ENCODE measurements at regions not wholly inside any gene's neighbourhood (a gene's known extent, or its start where the extent isn't known, plus 50 kb on each side); places are given as distances from the start of the nearest gene placed in this dataset.
A peak's percentile ranks its signal among the peaks of the same experiment; 100 is the strongest.
"Not testable (repeated sequence)": the region's sequence is repeated elsewhere in the genome, so short reads cannot be mapped to it uniquely, and the experiment has no call there.

GRCh38 chr5:50501491-50502228 lies 60.6 kb upstream of the EMB start:
- H3K9me3 ChIP-seq (ENCODE audit: control insufficient read depth, low read length), result no peaks in the 10 kb centered on the region
- H3K27me3 ChIP-seq (ENCODE audit: control insufficient read depth, insufficient read depth), result no peaks in the 10 kb centered on the region
- no peak overlapping the region for H3K27ac ChIP-seq (ENCODE audit: low read length)
- no peak for ATAC-seq
- H3K4me3 ChIP-seq (ENCODE audit: low read length), result no peak overlapping the region
- 51% methylated on average over 2 of the region's 2 CpGs for WGBS
- intact Hi-C loops (cut with DNase I), result no loop called here
- no peaks in the 10 kb centered on the region for H3K4me1 ChIP-seq (ENCODE audit: control insufficient read depth, insufficient read depth, low read length)
- DNase-seq, result no peak

- H3K27me3 ChIP-seq (ENCODE audit: control insufficient read depth, insufficient read depth); ATAC-seq; DNase-seq; H3K4me3 ChIP-seq (ENCODE audit: low read length); H3K9me3 ChIP-seq (ENCODE audit: control insufficient read depth, low read length); H3K4me1 ChIP-seq (ENCODE audit: control insufficient read depth, insufficient read depth, low read length); intact Hi-C loops (cut with DNase I); H3K27ac ChIP-seq (ENCODE audit: low read length): not testable (repeated sequence)
Measured at GRCh38 chr5:50513028-50513457, 72.0 kb upstream of the EMB start.

- intact Hi-C loops (cut with DNase I); ATAC-seq; H3K27me3 ChIP-seq (ENCODE audit: control insufficient read depth, insufficient read depth); H3K27ac ChIP-seq (ENCODE audit: low read length); H3K9me3 ChIP-seq (ENCODE audit: control insufficient read depth, low read length); H3K4me3 ChIP-seq (ENCODE audit: low read length); DNase-seq; H3K4me1 ChIP-seq (ENCODE audit: control insufficient read depth, insufficient read depth, low read length): not testable (repeated sequence)
Measured at GRCh38 chr5:50521060-50521459, 80.0 kb upstream of the EMB start.

- H3K9me3 ChIP-seq (ENCODE audit: control insufficient read depth, low read length); ATAC-seq; H3K4me3 ChIP-seq (ENCODE audit: low read length); H3K27ac ChIP-seq (ENCODE audit: low read length); H3K4me1 ChIP-seq (ENCODE audit: control insufficient read depth, insufficient read depth, low read length); H3K27me3 ChIP-seq (ENCODE audit: control insufficient read depth, insufficient read depth); intact Hi-C loops (cut with DNase I); DNase-seq: not testable (repeated sequence)
- WGBS, result 76% methylated on average over 3 of the region's 3 CpGs
Measured at GRCh38 chr5:50527514-50528060, 86.5 kb upstream of the EMB start.

GRCh38 chr5:50535393-50535792 lies 94.3 kb upstream of the EMB start:
- no peaks in the 10 kb centered on the region for H3K27me3 ChIP-seq (ENCODE audit: control insufficient read depth, insufficient read depth)
- no peaks in the 10 kb centered on the region for H3K4me1 ChIP-seq (ENCODE audit: control insufficient read depth, insufficient read depth, low read length)
- no peak overlapping the region for H3K27ac ChIP-seq (ENCODE audit: low read length)
- H3K9me3 ChIP-seq (ENCODE audit: control insufficient read depth, low read length), result no peaks in the 10 kb centered on the region
- DNase-seq (no peak), ATAC-seq (no peak)
- intact Hi-C loops (cut with DNase I), result no loop called here
- WGBS, result 71% methylated on average over 6 of the region's 6 CpGs
- H3K4me3 ChIP-seq (ENCODE audit: low read length), result no peak overlapping the region

- H3K27me3 ChIP-seq (ENCODE audit: control insufficient read depth, insufficient read depth); DNase-seq; H3K4me1 ChIP-seq (ENCODE audit: control insufficient read depth, insufficient read depth, low read length); ATAC-seq; H3K27ac ChIP-seq (ENCODE audit: low read length); H3K4me3 ChIP-seq (ENCODE audit: low read length); H3K9me3 ChIP-seq (ENCODE audit: control insufficient read depth, low read length); intact Hi-C loops (cut with DNase I): not testable (repeated sequence)
- WGBS, result 57% methylated on average over 1 of the region's 1 CpG
Measured at GRCh38 chr5:50537534-50537933, 96.4 kb upstream of the EMB start.

- DNase-seq (no peak), ATAC-seq (no peak)
- 69% methylated on average over 2 of the region's 2 CpGs for WGBS
- Histone ChIP-seq H3K4me1 (ENCODE audit: control insufficient read depth, insufficient read depth, low read length) (no peaks in the 10 kb centered on the region), H3K27ac (ENCODE audit: low read length) (no peak overlapping the region), H3K27me3 (ENCODE audit: control insufficient read depth, insufficient read depth) (no peaks in the 10 kb centered on the region), H3K9me3 (ENCODE audit: control insufficient read depth, low read length) (no peaks in the 10 kb centered on the region), H3K4me3 (ENCODE audit: low read length) (no peak overlapping the region)
- intact Hi-C loops (cut with DNase I), result no loop called here
Measured at GRCh38 chr5:50547303-50547702, 106.2 kb upstream of the EMB start.

GRCh38 chr5:50550267-50550666 lies 109.2 kb upstream of the EMB start:
- Histone ChIP-seq H3K9me3 (ENCODE audit: control insufficient read depth, low read length) (no peaks in the 10 kb centered on the region), H3K27me3 (ENCODE audit: control insufficient read depth, insufficient read depth) (no peaks in the 10 kb centered on the region), H3K4me3 (ENCODE audit: low read length) (no peak overlapping the region), H3K4me1 (ENCODE audit: control insufficient read depth, insufficient read depth, low read length) (no peaks in the 10 kb centered on the region), H3K27ac (ENCODE audit: low read length) (no peak overlapping the region)
- DNase-seq (no peak), ATAC-seq (no peak)
- intact Hi-C loops (cut with DNase I), result no loop called here

GRCh38 chr5:50550993-50551392 lies 109.9 kb upstream of the EMB start:
- Histone ChIP-seq H3K4me3 (ENCODE audit: low read length) (no peak overlapping the region), H3K4me1 (ENCODE audit: control insufficient read depth, insufficient read depth, low read length) (no peaks in the 10 kb centered on the region), H3K9me3 (ENCODE audit: control insufficient read depth, low read length) (no peaks in the 10 kb centered on the region), H3K27ac (ENCODE audit: low read length) (no peak overlapping the region), H3K27me3 (ENCODE audit: control insufficient read depth, insufficient read depth) (no peaks in the 10 kb centered on the region)
- WGBS, result 78% methylated on average over 3 of the region's 3 CpGs
- no peak for DNase-seq
- intact Hi-C loops (cut with DNase I), result no loop called here
- no peak for ATAC-seq

- Histone ChIP-seq H3K9me3 (ENCODE audit: control insufficient read depth, low read length) (no peaks in the 10 kb centered on the region), H3K27me3 (ENCODE audit: control insufficient read depth, insufficient read depth) (no peaks in the 10 kb centered on the region), H3K4me3 (ENCODE audit: low read length) (no peak overlapping the region), H3K4me1 (ENCODE audit: control insufficient read depth, insufficient read depth, low read length) (peaks cover 2% of the 10 kb centered on the region), H3K27ac (ENCODE audit: low read length) (no peak overlapping the region)
- intact Hi-C loops (cut with DNase I), result no loop called here
- ATAC-seq, result peak; percentile 43 to 59
- peak in 1 of 3 donors; percentile 11 for DNase-seq
- WGBS, result 64% methylated on average over 4 of the region's 4 CpGs
Measured at GRCh38 chr5:50553560-50553984, 112.5 kb upstream of the EMB start.

- intact Hi-C loops (cut with DNase I); DNase-seq; H3K4me3 ChIP-seq (ENCODE audit: low read length); H3K9me3 ChIP-seq (ENCODE audit: control insufficient read depth, low read length); H3K27ac ChIP-seq (ENCODE audit: low read length); H3K4me1 ChIP-seq (ENCODE audit: control insufficient read depth, insufficient read depth, low read length); ATAC-seq; H3K27me3 ChIP-seq (ENCODE audit: control insufficient read depth, insufficient read depth): not testable (repeated sequence)
Measured at GRCh38 chr5:50558640-50559039, 107.8 kb upstream of the PARP8 start.

GRCh38 chr5:50559955-50560354 lies 106.5 kb upstream of the PARP8 start:
- 93% methylated on average over 1 of the region's 1 CpG for WGBS
- ATAC-seq, result no peak
- H3K4me1 ChIP-seq (ENCODE audit: control insufficient read depth, insufficient read depth, low read length), result peaks cover 2% of the 10 kb centered on the region

More at GRCh38 chr5:50559955-50560354, 106.5 kb upstream of the PARP8 start:
- H3K27ac ChIP-seq (ENCODE audit: low read length), result no peak overlapping the region
- no peak for DNase-seq
- H3K27me3 ChIP-seq (ENCODE audit: control insufficient read depth, insufficient read depth), result no peaks in the 10 kb centered on the region
- intact Hi-C loops (cut with DNase I), result no loop called here
- H3K4me3 ChIP-seq (ENCODE audit: low read length), result no peak overlapping the region
- H3K9me3 ChIP-seq (ENCODE audit: control insufficient read depth, low read length), result no peaks in the 10 kb centered on the region
